ENCODE measurements at regions not wholly inside any gene's neighbourhood (a gene's known extent, or its start where the extent isn't known, plus 50 kb on each side); places are given as distances from the start of the nearest gene placed in this dataset.
A peak's percentile ranks its signal among the peaks of the same experiment; 100 is the strongest.
"Not testable (repeated sequence)": the region's sequence is repeated elsewhere in the genome, so short reads cannot be mapped to it uniquely, and the experiment has no call there.

DNA sequence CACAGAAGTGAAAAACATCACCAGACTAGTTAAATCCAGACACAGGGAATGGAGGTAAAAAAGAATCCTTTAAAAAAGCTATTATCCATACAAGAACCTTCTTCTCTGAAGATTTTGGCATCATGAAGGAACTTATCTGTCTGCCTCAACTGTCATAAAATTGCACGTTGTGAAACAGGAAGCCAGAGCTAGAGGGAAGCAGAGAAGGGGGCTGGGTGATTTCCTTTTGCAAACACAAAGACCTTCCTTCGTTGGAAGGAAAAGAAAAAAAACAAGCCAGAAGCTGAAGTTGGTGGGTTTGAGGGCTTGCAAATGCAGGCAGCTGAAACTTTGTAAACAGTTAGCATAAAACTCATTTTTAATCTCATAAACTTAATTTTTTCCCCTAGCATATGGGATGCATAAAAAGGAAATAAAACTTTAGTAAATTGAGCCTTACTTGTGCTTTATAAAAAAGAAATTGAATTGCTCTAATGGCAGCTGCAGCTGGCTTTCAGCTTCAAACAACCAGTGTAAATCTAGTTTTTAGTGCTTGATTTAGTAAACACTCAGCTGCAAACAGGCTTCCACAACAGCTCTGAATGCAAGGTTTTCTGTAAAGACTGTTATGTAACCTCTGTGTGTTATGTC is 101.6 kb downstream of the OTUD1 start:
- H3K36me3 ChIP-seq: no peaks in the 10 kb centered on the region
- H3K4me3 ChIP-seq: no peak overlapping the region
- peaks cover 0 to 33% (median 0%) of the 10 kb centered on the region in 9 donors for H3K4me1 ChIP-seq
- peak overlapping the region in 2 of 10 donors; percentile 45 to 65 for H3K27ac ChIP-seq
- no peaks in the 10 kb centered on the region for H3K27me3 ChIP-seq
- H3K9me3 ChIP-seq: no peaks in the 10 kb centered on the region
- no peak for TF ChIP-seq CTCF (IDR thresholded peaks at IDR 0.05)
- 3 to 6% methylated on average over 2 of the region's 2 CpGs for WGBS, 2 donors
- ATAC-seq (peak in 1 of 8 donors; percentile 49), DNase-seq (peak in 1 of 2 donors; percentile 15)
- intact Hi-C loops (cut with DNase I): no loop called here

- WGBS, 2 donors: 66 to 68% methylated on average over 9 of the region's 9 CpGs
- TF ChIP-seq CTCF (IDR thresholded peaks at IDR 0.05): no peak
- H3K4me3 ChIP-seq: no peak overlapping the region
- intact Hi-C loops (cut with DNase I): no loop called here
- no peak overlapping the region for H3K27ac ChIP-seq
- peaks cover 0 to 33% (median 0%) of the 10 kb centered on the region in 9 donors for H3K4me1 ChIP-seq
- ATAC-seq (no peak), DNase-seq (no peak)
- H3K36me3 ChIP-seq: no peaks in the 10 kb centered on the region
- H3K9me3 ChIP-seq: no peaks in the 10 kb centered on the region
- H3K27me3 ChIP-seq: no peaks in the 10 kb centered on the region
These were observed 105.0 kb downstream of the OTUD1 start for GRCh38 chr10:23543691-23544380.

GRCh38 chr10:23545866-23546265 is 107.0 kb downstream of the OTUD1 start:
- H3K4me3 ChIP-seq; H3K36me3 ChIP-seq; H3K9me3 ChIP-seq; DNase-seq; ATAC-seq; H3K27ac ChIP-seq; intact Hi-C loops (cut with DNase I); H3K27me3 ChIP-seq: not testable (repeated sequence)
- 67 to 71% methylated on average over 2 of the region's 2 CpGs for WGBS, 2 donors
- peaks cover 0 to 19% (median 0%) of the 10 kb centered on the region in 9 donors for H3K4me1 ChIP-seq

DNA sequence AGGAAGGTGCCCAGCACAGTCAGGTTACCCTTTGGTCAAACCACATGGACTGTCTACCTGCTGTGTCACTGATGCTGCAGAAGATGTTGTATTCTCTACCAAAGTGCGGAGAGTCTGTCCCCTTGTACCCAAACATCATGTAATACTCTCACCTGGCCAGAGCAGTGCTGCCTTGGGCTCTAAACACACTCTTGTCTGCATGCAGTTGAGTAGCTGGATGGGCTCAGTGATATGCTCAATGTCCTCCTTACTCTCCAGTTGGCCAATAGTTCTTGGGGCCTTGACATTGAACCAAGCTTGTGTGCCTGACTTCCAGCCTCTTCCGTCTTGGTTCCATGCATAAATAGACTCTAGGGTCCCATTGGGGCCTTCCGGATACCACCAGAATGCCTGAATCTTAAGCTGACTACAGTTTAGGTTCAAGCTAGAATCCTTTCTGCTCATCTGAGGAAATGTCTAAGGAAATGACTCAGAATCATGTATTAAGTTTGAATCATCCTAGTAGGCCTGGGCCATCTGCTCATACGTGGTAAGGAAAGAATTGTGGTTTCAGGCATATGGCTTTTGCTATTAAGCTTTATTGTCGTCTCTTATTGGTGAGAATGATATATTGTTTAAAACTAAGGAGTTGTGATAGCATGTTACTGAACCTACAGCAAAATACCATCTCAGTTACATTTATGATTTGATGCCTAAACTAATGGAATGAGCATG is 118.0 kb downstream of the OTUD1 start:
- ATAC-seq: no peak
- WGBS, 2 donors: 73 to 78% methylated on average over 5 of the region's 5 CpGs
- TF ChIP-seq CTCF (IDR thresholded peaks at IDR 0.05): no peak
- H3K4me3 ChIP-seq: no peak overlapping the region
- H3K36me3 ChIP-seq: no peaks in the 10 kb centered on the region
- peaks cover 0 to 15% (median 6%) of the 10 kb centered on the region in 11 donors for H3K9me3 ChIP-seq
- H3K27ac ChIP-seq: no peak overlapping the region
- DNase-seq: no peak
- H3K4me1 ChIP-seq: no peaks in the 10 kb centered on the region
- intact Hi-C loops (cut with DNase I): no loop called here
- no peaks in the 10 kb centered on the region for H3K27me3 ChIP-seq

Measured in heart right ventricle (tissue), 16 donors.